Activated naive CD8-positive, alpha-beta T cell treated with anti-CD3 and anti-CD28 coated beads, Interleukin-2, amount 50 U/mL, for 16 hours (primary cell): ENCODE measurements at regions not wholly inside any gene's neighbourhood (a gene's known extent, or its start where the extent isn't known, plus 50 kb on each side); places are given as distances from the start of the nearest gene placed in this dataset.

Experiments used
- DNase-seq: peaks from one replicate; pipeline ENCODE4 v3.0.0-alpha.2; 2020; ENCODE audit warnings: low read depth, low spot score

- no peak for DNase-seq
These were observed 113.6 kb upstream of the MGAT5 start for GRCh38 chr2:134140251-134140661.

GRCh38 chr2:134141598-134142340 is 112.1 kb upstream of the MGAT5 start:
- no peak for DNase-seq

- DNase-seq = no peak
These were observed 111.5 kb upstream of the MGAT5 start for GRCh38 chr2:134142341-134142738.

DNA sequence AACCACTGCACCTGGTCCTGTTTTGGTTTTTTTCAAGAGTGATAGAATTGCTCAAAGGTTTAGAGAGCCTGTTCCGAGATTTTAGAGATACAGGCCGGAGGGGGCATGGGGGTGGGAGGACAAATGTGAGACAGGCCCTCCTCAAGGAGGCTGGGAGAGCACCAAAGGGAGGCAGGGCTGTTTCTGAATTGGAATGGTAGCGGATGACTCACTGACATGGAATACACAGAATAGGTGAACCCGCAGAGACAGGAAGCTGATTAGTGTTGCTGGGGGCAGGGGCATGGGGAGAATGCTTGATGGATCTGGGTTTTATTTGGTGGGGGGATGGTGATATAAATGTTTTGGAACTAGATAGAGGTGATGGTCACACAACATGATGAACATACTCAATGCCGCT is 111.0 kb upstream of the MGAT5 start:
- DNase-seq = no peak

DNA sequence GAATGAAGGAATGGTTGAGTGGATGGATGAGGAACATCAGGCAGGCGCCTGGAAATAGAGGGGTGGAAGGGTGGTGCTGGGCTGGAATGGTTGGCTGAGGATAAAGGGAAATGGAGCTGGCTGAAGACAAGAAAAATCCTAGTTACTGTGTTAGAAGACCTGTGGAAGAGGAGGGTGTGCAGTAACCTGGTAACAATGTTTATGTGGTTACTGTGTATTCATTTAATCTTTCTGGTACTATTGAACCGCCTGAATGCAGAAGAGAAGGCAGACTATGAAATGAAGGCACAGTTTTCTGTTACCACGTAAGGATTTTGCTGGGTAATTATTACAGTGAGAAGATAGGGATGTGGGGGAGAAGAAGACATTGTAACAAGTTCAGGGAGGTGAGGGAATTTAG is 110.3 kb upstream of the MGAT5 start:
- DNase-seq = no peak

DNA sequence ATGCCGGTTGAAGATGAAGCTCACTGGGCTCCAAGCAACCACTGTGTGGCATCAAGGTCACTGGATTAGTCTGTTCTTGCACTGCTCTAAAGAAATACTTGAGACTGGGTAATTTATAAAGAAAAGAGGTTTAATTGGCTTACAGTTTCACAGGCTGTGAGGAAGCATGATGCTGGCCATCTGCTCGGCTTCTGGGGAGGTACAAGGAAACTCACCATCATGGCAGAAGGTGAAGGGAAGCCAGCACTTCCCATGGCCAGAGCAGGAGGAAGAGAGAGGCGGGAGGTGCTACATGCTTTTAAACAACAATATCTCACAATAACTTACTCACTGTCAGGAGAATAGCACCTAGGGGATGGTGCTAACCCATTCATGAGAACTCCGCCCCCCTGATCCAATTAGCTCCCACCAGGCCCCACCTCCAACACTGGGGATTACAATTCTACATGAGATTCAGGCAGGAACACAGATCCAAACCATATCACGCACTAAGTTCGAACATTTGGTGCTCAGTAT is 109.7 kb upstream of the MGAT5 start:
- no peak for DNase-seq

DNA sequence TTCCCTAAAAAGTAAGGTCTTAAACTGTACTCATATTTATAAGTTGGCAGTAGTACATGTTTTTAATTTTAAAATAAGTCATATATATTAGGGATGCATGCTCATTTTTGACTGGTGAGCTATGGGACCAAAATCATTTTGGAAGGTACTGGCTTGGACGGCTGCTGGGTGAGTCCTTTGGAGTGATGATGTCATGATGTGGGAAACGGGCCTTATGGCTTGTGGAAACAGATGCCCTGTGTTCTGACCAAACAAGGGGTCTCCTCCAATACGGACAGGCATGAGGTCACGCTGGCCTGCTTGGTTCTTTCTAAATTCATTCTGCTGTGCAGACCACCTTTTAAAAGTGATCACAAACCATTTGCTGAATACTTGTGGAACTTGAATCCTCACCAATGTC is 109.2 kb upstream of the MGAT5 start:
- no peak for DNase-seq

GRCh38 chr2:134145519-134145918 is 108.4 kb upstream of the MGAT5 start:
- no peak for DNase-seq

DNA sequence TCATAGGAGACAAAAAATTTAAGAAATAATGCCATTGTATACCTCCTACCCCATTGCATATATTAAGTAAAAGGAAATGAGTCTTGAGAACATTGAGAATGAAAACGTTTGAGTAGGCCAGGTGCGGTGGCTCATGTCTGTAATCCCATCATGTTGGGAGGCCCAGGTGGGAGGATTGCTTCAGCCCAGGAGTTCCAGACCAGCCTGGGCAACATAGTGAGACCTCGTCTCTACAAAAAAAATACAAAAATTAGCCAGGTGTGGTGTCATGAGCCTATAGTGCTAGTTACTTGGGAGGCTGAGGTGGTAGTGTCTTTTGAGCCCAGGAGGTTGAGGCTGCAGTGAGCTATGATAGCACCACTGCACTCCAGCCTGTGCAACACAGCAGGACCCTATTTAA is 107.7 kb upstream of the MGAT5 start:
- DNase-seq = no peak

DNA sequence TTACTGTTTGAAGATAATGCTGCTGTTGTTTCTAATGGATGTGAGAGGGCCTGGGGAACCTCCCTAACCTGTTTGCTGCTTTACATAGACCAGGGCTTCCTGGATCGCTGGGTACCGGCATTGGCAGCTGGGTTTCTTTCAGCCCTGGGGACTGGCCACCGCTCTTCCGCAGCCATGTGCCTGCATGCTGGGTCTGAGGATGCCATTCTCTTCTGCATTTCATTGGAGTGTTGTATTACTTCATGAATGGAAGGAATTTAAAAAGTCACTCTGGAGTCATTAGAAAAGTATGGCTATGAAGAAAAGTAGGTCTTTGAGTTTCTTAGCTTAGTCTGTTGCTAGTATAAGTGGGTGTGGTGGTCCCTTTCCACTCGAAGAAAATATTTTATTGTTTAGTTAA is 107.3 kb upstream of the MGAT5 start:
- no peak for DNase-seq

- DNase-seq = no peak
These were observed 105.7 kb upstream of the MGAT5 start for GRCh38 chr2:134148172-134148571.

GRCh38 chr2:134148843-134149472 is 104.9 kb upstream of the MGAT5 start:
- no peak for DNase-seq

GRCh38 chr2:134149904-134150303 is 104.0 kb upstream of the MGAT5 start:
- no peak for DNase-seq

GRCh38 chr2:134150760-134151159 is 103.1 kb upstream of the MGAT5 start:
- DNase-seq = no peak

GRCh38 chr2:134152045-134153010 is 101.5 kb upstream of the MGAT5 start:
- DNase-seq = no peak

DNA sequence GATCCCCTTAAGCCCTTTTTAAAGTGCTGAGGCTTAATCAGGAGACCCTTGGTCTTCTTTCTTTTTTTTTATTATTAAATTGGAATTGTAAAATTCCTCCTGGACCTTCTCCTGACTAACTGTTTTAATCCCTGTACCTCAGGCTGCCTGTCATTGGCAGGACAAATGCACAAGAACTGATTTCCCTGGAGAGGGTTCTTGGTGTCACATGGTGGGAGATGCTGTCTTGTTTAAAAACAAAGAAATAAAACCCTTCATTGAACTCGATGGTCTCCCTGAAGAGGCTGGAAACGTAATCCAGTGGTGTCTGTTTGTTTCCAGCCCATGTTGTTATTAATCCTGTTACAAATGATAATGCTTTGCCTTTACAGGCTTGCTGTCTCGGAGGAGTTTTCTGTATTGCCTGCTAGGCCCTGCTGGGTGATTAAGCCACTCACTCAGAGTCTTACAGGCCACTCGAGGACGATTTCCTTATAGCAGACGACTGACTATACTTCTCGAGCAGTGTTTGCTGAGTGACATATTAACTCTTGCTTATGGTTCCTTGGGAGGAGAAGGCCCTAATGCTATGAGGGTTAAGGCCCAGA is 100.5 kb upstream of the MGAT5 start:
- no peak for DNase-seq

DNA sequence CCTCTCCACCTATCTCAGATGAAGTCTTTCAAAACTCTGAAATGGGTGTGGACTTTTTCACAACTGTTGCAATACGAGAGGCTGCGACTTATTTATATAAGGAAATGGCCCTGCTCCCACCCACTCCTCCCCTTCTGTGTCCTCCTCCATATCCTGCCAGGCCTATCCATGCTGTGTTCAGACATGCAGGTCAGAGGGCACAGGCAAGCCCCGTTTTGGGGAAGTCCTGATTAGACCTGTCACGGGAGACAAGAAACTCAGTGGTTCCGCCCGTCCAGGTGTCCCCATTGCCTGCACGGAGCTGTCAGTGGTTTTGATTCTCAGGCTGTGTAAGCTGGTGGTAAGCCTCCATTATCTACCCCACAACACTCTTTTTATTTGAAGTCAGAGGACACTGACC is 99.6 kb upstream of the MGAT5 start:
- no peak for DNase-seq

DNA sequence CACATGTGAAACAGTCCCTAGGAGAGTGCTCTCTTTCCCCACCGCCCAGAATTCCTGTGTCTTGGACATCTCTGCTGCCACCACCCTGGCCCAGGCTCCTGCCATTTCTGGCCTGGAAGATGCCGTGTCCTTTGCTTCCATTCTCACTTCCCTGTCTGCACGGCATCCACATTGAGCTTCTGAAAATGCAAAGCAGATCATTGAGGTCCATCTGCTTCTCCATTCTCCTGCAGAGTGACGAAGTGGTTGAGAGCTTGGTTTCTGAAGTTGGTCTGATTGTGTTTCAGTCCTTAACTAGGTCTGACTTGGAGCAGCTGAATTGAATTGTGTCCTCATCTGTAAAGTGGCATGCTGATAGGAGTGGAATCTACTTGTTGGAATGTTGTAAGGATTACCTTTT is 98.7 kb upstream of the MGAT5 start:
- DNase-seq = no peak

DNA sequence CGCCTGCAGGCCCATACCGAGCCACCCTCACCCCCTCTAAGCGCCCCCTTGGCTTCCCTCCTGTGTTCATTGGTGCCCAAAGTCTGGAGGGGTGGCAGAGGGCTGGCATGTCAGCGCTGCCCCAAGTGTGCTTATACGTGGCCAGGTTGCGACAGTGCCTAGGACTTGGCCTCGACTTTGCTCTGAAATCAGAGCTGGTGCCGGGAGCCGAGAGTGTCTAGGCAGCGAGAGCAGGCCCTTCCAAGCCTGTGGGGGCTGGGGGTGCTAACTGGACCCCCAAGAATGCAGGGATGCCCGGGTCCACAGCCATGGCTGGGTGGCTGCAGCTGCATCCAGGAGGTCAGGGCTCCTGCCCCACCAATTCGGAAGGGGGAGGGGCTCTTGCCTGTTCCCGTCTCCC is 95.6 kb upstream of the MGAT5 start:
- DNase-seq = no peak

GRCh38 chr2:134161170-134161547 is 92.7 kb upstream of the MGAT5 start:
- DNase-seq = no peak

GRCh38 chr2:134163336-134163735 is 90.5 kb upstream of the MGAT5 start:
- DNase-seq = no peak

DNA sequence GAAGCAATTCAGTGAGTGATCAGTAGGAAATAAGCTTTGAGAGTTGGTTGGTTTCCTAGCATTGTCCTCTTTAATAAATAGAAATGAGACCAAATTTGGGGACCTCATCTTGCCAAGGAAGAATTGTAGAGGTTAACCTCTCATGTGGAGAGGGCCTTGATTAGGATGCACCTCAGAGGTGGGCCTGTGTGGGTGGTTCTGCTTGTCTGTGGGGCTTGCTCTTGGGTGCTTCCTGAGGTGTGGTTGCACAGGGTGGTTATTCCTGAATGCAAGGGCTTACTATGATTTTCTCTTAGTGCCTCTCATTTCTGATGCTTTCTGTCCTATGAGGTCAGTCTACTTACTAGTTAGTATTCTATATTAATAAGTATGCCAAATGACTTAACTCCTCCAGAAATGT is 89.6 kb upstream of the MGAT5 start:
- no peak for DNase-seq
